PFSK-1 (cell line): ENCODE measurements at regions not wholly inside any gene's neighbourhood (a gene's known extent, or its start where the extent isn't known, plus 50 kb on each side); places are given as distances from the start of the nearest gene placed in this dataset.

Experiments used
- POLR2AphosphoS5 ChIP-seq: IDR thresholded peaks from 2 replicates; pipeline ENCODE4 v1.6.1; 2012; ENCODE audit warnings: low read depth, mild to moderate bottlenecking, control low read depth, low read length, moderate library complexity
- TF ChIP-seq, protein P1 (sequence below), 2 experiments: IDR thresholded peaks; 2 replicates each; pipeline versions ENCODE4 v1.6.1 to v1.8.0; 2011 to 2012; ENCODE audit warnings: low read depth in 2 of 2, low read length in 2 of 2, control low read depth in 1 of 2, inconsistent platforms in 1 of 2, mild to moderate bottlenecking in 1 of 2, moderate library complexity in 1 of 2; ENCODE audit not compliant: insufficient read depth in 1 of 2

DNA sequence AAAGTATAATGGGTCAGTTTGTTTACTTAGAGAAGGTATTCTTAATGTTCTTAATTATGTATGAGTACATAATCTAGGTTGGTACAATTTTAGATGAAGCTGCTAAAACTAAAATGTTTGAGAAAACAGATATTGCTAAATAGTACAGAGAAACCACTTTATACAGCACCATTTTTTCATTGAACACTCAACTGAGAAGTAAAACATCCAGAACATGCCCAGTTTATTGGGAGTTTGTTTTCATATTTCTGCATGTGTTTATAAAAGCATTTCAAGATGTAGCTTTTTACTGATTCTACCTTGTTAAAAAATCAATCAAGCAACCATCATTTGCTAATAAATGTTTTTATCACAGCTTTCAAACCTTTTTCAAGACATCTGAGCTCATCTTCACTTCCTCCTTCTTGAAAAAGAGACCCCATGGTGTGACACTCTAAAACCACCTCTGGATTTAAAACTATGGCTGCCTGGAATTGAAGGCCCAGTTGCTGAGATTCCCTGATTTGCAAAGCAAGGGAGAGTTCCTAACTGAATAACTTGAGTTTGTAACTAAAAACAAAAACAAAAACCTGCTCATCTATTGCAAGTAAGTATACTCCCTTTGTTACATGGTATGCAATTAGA, 585.9 kb downstream of the ZEB2 start:
- TF ChIP-seq, protein P1, sequence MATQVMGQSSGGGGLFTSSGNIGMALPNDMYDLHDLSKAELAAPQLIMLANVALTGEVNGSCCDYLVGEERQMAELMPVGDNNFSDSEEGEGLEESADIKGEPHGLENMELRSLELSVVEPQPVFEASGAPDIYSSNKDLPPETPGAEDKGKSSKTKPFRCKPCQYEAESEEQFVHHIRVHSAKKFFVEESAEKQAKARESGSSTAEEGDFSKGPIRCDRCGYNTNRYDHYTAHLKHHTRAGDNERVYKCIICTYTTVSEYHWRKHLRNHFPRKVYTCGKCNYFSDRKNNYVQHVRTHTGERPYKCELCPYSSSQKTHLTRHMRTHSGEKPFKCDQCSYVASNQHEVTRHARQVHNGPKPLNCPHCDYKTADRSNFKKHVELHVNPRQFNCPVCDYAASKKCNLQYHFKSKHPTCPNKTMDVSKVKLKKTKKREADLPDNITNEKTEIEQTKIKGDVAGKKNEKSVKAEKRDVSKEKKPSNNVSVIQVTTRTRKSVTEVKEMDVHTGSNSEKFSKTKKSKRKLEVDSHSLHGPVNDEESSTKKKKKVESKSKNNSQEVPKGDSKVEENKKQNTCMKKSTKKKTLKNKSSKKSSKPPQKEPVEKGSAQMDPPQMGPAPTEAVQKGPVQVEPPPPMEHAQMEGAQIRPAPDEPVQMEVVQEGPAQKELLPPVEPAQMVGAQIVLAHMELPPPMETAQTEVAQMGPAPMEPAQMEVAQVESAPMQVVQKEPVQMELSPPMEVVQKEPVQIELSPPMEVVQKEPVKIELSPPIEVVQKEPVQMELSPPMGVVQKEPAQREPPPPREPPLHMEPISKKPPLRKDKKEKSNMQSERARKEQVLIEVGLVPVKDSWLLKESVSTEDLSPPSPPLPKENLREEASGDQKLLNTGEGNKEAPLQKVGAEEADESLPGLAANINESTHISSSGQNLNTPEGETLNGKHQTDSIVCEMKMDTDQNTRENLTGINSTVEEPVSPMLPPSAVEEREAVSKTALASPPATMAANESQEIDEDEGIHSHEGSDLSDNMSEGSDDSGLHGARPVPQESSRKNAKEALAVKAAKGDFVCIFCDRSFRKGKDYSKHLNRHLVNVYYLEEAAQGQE (IDR thresholded peaks at IDR 0.05; ENCODE audit: insufficient read depth in 1 of 2, low read depth in 2 of 2, low read length in 2 of 2): no peak
- no peak for TF ChIP-seq POLR2AphosphoS5
